Fibroblast of the aortic adventitia (primary cell): ENCODE measurements at regions not wholly inside any gene's neighbourhood (a gene's known extent, or its start where the extent isn't known, plus 50 kb on each side); places are given as distances from the start of the nearest gene placed in this dataset.
"Not testable (repeated sequence)": the region's sequence is repeated elsewhere in the genome, so short reads cannot be mapped to it uniquely, and the experiment has no call there.

ENCODE experiments used
- DNase-seq: peaks from one replicate; pipeline ENCODE4 v3.0.0-alpha.2; 2010; ENCODE audit warnings: low read depth
- H3K4me3 ChIP-seq: 2 replicates; pipeline ENCODE4 v1.5.1; 2011; ENCODE audit warnings: low read depth, mild to moderate bottlenecking, control low read depth, low read length, moderate library complexity
- TF ChIP-seq, protein P1 (sequence below): IDR thresholded peaks from 2 replicates; pipeline ENCODE4 v1.5.1; 2011; ENCODE audit warnings: mild to moderate bottlenecking, low read length, control low read depth, inconsistent platforms; ENCODE audit not compliant: insufficient read depth

- TF ChIP-seq, protein P1, sequence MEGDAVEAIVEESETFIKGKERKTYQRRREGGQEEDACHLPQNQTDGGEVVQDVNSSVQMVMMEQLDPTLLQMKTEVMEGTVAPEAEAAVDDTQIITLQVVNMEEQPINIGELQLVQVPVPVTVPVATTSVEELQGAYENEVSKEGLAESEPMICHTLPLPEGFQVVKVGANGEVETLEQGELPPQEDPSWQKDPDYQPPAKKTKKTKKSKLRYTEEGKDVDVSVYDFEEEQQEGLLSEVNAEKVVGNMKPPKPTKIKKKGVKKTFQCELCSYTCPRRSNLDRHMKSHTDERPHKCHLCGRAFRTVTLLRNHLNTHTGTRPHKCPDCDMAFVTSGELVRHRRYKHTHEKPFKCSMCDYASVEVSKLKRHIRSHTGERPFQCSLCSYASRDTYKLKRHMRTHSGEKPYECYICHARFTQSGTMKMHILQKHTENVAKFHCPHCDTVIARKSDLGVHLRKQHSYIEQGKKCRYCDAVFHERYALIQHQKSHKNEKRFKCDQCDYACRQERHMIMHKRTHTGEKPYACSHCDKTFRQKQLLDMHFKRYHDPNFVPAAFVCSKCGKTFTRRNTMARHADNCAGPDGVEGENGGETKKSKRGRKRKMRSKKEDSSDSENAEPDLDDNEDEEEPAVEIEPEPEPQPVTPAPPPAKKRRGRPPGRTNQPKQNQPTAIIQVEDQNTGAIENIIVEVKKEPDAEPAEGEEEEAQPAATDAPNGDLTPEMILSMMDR, result no peak
- no peak for DNase-seq
- no peak overlapping the region for H3K4me3 ChIP-seq
Measured at GRCh38 chr5:51802551-51803184, 419.4 kb downstream of the ISL1 start.

DNA sequence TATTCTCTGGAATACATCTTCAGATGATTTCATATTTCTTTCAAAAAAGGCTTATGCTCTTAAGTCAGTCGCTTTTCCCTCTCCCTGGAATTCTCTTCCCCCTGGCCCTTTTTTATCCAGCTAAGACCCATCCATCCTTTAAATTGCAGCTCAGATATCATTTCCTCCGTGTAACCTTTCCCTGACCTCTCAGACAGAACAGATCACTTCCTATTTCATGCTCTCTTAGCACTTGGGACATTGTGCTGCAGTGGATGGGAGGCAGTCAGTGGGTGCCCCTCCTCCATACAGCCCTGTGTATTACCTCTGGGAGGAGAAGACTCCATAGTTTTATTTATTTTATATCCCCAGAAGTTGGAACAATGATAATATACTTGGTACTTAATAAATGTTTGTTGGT, 423.4 kb downstream of the ISL1 start:
- DNase-seq, result no peak
- TF ChIP-seq, protein P1, result no peak
- H3K4me3 ChIP-seq, result no peak overlapping the region

DNA sequence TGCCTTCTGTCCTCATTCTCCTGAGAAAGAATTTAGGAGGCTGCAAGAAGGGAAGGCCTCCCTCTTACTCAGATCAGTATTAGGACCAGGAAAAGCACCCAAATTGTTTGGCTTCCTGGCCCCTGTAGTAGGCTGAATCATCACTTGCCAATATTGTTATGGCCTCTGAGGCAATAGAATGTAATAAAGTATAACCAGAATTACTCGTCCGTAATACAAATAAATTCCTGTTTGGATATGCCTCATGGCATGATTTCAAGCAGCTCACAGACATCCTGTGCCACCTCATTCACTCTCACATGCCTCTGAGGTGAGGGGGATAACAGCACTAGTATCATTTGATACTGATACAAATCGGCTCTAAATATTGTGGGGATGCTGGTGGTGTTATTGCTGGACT, 427.3 kb downstream of the ISL1 start:
- H3K4me3 ChIP-seq, result no peak overlapping the region
- TF ChIP-seq, protein P1, result no peak
- DNase-seq, result no peak

- no peak for DNase-seq
- H3K4me3 ChIP-seq, result no peak overlapping the region
- TF ChIP-seq, protein P1, result no peak
Measured at GRCh38 chr5:51811883-51812471, 428.7 kb downstream of the ISL1 start.

GRCh38 chr5:51814817-51815216, 431.6 kb downstream of the ISL1 start:
- not testable (repeated sequence) for H3K4me3 ChIP-seq, DNase-seq

DNA sequence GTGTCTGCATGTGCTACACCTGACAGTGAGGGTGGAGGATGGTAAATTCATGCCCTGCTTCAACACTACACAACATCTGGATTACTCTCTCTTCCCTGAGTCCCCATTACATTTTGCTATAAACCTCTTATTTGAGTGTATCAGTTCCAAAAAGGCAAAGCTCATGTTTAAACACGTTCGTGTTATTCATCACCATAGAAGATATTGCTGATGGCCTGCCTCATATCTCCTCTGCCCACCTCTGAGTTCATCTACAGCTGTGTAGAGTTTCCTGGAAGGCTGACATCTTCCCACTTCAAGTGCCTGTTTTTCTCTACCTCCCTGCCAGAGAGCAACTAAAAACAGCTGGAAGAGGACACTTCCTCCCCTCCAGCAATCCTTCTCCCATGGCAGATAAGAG, 433.2 kb downstream of the ISL1 start:
- H3K4me3 ChIP-seq, result no peak overlapping the region
- DNase-seq, result no peak
- TF ChIP-seq, protein P1, result no peak

- DNase-seq, result no peak
- no peak overlapping the region for H3K4me3 ChIP-seq
- TF ChIP-seq, protein P1, result no peak
Measured at GRCh38 chr5:51821697-51822096, 438.4 kb downstream of the ISL1 start.
